Activated gamma-delta T cell (primary cell): ENCODE measurements at regions not wholly inside any gene's neighbourhood (a gene's known extent, or its start where the extent isn't known, plus 50 kb on each side); places are given as distances from the start of the nearest gene placed in this dataset.
"Not testable (repeated sequence)": the region's sequence is repeated elsewhere in the genome, so short reads cannot be mapped to it uniquely, and the experiment has no call there.

Experiments used
- DNase-seq: peaks from one replicate; lab custom pipeline; 2025; lab: John Stamatoyannopoulos, UW

DNA sequence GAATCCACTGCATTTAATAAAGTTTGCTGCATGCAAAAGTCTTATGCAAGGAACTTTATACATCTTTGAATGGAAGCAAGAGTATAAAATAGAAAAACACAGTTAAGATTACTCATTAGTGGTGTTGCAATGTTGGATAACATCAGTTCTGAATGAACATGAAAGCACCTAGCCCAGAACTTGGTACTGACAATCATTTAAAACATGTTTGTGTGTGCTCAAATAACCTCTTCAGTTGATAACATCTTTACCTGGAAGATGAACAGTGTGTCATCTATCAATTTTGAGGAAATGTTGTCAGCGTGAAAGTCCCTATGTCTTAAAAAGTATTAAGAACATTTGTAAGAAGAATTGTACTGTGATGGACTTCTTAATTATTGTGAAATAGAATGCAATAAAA, 370.4 kb upstream of the GRAMD2B start:
- DNase-seq: no peak

DNA sequence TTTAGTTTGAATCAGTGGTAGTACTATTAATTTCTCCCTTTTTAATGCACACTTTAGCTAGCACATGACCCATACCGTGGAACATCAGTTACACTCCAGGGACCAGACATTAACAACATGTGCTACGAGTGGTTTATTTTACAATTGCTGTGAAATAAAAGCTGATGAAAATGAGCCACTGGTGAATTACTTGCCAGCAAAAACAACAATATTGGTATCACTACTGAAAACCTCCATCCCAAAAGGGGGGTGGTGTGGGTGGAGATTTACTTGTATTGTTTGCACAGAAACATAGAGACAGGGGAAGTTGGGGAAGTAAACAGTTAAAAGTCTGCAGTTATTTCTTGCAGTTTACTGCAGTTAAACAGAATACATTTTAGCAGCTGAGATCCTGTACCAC, 369.6 kb upstream of the GRAMD2B start:
- DNase-seq: no peak

DNA sequence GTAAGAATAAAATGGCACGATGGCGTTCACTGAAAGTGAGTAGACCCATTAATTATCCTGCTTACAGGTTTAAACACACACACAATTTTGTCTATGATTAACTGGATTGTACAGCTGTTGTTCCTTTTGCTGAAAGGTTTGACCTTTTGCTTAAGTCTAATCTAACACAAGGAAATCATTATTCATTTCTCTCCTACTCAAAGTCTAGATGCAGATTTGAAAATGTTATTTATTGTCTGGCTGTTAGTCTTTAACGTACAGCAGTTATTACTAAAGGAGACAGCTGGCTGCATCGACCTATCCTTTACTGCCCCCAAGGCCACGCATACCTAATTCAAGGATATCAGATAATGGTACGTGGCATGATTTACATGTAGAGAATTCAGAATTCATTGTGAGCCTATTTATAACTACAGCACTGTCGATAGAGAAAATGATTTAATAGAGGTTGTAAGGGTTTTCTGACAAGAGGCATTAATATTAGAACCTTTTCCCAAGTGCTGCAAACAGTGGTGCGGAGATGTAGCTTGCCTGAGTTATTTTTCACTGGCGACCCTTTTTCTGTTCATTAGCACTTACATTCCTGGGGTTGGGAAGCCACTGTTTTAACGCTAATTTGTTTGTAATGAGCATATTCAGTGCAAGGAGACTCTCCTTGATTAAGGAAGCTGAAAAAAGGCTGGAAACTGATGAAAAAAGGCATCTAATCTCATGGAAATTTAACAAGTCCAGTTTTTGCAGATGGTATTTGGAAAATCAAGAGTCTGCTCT, 368.4 kb upstream of the GRAMD2B start:
- no peak for DNase-seq

DNA sequence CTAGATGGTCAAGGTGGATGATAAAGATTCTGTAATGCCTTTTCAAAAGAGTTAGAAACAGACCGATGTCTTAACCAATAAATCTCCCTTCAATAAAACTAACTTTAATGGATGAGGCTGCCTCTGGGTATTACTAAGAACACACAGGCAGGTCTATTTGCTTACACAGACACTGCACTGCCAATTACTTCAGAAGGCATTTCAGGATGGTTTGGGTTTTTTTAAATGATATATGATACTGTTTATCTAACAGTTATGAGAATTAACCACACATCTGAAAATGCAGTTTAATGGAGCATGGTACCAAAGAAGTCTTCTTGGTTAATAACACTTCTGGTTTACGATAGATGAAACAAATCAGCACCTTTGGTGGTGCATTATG, 367.9 kb upstream of the GRAMD2B start:
- DNase-seq: no peak

DNA sequence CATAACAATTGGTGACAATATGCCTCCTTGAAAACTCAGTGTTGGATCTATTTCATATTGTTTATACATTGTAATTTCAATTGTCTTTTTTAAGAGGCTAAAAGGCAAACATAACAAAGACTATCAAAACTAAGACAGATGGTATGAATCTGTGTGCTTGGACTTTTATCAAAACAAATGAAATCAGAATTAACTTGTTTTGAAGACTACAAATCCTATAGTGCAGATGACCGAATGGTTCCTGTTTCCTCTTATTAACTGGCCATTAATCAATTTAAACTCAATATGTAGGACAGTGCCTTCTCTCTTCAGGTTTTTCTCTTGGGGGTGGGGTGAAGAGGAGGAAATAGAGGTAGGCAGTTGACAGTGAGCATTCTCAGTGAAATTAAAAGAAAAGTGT, 366.9 kb upstream of the GRAMD2B start:
- no peak for DNase-seq

DNA sequence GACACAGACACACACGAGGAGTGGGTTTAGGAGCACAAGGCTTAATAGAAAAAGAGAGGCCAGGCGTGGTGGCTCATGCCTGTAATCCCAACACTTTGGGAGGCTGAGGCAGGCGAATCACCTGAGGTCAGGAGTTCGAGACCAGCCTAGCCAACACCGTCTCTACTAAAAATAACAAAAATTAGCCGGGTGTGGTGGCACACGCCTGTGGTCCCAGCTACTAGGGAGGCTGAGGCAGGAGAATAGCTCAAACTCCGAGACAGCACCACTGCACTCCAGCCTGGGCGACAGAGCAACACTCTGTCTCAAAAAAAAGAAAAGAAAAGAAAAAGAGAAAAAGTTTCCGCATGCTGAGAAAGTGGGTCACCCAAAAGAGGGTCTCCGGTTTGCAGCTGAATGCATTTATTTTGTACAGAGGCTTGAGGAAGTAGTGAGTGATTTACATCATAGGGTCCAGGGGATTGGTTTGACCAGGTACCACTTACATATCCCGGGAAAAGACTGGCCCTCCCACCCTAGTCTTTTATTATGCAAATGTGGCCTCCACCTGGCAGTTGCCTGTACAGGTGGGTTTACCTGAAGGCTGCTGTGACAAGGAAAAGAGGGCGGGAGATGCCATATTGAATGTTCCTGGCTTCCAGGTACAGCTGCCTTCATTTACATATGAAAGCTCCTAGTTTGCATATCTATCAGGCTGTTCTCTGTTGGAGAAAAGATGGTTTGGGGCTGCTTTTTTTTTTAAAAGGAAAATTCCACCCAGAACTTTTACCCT, 366.2 kb upstream of the GRAMD2B start:
- DNase-seq: no peak

DNA sequence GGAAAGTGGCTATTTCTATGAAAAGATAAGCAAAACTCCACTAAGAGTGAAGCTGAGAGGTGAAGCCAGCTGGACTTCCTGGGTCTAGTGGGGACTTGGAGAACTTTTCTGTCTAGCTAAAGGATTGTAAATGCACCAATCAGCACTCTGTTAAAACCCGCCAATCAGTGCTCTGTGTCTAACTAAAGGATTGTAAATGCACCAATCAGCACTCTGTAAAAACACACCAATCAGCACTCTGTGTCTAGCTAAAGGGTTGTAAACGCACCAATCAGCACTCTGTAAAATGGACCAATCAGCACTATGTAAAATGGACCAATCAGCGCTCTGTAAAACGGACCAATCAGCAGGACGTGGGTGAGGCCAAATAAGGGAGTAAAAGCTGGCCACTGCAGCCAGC, 364.8 kb upstream of the GRAMD2B start:
- DNase-seq: not testable (repeated sequence)

DNA sequence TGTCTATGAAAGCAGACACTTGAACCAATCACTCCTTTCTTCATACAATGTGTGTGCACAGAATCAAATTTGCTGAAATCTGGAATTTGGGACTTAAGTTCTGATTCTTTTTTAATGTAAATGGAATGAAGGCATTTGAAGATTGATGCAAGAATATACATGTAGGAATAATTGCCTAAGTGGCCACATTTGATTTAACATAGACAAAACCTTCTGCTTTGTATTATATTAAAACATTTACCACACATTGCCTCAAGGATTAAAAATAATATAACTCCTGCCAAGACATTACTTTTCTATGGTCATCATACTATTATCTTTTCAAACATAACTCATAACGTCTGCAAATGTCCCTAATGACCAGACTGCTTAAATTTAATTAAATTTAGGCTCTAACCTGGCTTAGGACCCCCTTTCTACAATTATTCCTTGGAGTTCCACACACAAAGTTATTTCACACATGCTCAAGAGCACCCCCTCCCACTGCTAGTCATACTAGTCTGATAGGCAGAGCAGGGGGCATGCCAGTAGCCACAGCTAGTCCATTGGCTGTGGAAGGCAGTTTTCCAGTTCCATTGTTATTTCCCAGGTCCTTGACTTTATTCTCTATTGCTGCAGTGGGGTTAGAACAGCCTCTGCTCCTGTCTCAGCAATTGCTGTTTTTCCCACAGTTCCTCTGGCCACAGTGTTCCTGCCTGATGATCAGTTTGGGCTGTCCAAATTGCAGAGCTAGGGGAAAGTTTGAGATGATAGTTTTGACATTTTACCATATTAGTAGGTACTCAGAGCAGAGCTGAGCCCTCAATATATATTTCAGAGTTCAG, 360.6 kb upstream of the GRAMD2B start:
- DNase-seq: no peak

DNA sequence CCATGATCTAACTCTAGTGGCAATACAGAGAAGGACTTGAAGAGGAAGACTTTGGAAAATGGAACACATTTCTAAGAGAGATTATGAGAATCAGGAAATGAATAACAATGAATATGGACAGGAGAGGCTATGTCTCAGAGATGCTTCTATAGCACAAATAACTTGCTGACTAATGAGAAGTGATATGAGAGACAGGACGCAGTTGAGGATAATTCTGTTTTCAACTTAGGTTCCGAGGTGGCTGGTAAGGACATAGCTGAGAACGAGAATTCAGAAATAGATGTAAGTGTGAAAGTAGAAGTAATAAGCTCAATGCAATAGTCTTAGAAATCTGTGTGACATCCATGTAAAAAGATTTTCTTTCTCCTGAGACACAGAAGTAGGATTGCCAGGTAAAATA, 358.1 kb upstream of the GRAMD2B start:
- DNase-seq: no peak

DNA sequence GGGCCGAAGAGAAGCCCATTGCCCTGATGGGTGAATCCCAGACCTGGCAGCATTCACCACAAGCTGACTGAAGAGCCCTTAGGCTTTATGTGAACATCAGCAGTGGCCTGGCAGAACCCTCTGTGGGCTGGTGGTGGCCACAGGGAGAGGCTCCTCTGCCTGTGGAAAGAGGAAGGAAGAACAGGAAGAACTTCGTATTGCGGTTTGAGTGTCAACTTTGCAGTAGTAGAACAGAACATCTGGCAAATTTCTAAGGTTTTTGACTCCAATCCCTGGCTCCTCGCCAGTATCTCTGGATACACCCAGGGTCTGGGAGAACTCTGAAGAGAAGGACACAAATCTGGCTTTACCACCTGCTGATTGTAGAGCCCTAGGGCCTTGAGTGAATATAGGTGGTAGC, 356.4 kb upstream of the GRAMD2B start:
- no peak for DNase-seq

DNA sequence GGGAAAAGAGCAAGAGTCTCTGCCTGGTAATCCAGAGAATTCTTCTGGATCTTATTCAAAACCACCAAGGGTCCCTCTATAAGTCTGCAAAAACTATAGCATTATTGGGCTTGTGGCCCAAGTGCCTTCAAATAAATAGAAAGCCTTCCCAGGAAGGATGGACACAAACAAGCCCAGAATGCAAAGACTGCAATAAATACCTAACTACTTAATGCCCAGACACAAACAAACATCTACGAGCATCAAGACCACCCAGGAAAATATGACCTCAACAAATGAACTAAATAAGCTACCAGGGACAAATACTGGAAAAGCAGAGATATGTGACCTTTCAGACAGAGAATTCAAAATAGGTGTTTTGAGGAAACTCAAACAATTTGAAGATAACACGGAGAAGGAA, 355.8 kb upstream of the GRAMD2B start:
- no peak for DNase-seq

DNA sequence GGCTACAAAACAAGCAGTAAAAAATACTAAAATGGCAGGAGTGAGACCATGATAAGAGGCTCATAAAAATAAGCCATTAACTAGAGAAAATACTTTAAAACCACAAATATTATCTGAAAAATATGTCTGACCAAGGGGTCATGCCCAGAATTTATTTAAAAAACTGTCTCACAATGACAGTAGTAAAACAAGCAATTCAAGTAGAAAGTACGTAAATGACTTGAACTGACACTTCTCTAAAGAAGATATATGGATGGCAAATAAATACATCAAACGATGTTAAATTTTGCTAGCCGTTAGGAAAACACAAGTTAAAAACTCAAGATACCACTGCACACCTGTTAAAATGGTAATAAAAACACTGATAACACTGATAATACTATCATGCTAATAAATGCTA, 353.9 kb upstream of the GRAMD2B start:
- DNase-seq: no peak

DNA sequence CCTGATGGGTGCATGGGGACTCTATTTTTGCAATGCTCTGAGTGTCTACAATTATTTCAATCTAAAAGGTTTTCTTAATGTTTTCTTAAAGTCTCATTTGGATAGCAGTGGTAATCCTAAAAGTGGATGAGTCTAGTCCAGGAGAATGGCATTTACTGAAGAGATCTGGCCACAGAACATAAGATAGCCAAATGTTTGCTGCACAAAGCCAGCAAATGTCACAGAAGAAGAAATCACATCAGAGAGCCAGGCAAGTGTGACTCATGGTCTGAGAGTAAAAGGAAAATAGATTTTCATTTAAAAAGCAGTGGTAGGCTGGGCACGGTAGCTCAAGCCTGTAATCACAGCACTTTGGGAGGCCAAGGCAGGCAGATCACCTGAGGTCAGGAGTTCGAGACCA, 352.7 kb upstream of the GRAMD2B start:
- no peak for DNase-seq

DNA sequence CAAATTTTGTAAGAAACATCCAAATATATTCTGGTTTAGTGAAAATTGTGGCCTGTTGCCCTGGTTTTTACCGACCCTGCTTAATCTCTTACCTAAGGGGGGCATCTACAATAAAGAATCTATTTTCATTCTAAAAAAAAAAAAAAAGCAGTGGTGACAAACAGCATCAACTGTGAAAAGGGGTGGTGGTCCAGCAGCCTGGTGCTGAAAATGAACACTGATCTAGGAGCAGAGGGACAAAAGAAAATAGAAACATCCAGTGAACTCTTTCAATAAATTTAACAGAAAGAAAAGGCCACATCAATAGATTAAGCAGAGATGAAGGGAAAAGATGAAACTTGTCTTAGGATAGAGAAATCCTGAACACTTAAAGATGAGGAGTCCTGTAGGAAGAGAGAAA, 348.7 kb upstream of the GRAMD2B start:
- DNase-seq: no peak

DNA sequence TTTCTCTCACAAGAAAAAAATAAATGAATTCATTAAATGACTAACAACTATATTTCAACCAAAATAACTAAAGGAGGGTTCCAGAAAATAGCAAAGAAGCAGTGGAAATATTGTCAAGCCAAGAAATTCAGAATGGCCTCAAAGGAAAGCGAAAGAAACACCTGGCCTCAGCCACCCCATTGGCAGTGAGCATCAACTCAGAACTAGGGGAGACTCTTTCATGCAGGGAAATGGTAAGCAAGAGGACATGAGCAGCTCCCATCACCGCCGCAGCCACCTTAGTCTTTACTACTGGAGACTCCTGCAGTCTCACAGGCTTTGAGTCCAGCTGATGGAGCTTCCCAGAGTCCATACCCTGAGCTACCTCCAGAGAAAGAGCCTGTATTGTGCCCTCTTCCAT, 343.9 kb upstream of the GRAMD2B start:
- no peak for DNase-seq

DNA sequence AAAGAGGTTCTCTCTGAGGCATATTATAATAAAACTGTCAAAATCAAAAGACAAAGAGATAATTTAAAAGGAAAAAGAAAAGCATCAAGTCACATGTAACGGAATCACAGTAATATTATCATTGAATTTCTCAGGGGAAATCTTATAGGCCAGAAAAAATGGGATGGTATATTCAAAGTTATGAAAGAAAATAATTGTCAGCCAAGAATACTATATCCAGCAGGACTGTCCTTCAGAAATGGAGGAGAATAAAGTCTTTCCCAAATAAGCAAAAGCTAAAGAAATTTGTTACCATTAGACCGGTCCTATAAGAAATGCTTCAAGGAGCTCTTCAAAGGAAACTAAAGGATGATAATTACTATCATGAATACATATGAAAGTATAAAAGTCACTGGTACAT, 342.0 kb upstream of the GRAMD2B start:
- DNase-seq: no peak

DNA sequence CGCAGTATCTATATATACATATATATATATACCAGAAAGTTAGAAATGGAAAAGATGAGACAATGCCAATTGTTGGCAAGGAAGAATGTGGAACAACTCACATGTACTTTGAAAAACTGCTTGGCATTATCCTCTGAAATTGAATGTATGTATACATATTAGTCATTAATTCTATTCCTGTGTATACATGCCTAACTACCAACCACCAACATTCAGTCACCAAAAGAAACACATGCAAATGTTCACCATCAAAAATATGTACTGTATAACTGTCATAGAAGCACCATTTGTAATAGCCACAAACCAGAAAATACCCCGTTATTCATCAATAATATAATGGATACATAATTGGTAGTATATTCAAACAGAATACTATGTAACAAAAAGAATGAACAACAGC, 330.2 kb upstream of the GRAMD2B start:
- no peak for DNase-seq

DNA sequence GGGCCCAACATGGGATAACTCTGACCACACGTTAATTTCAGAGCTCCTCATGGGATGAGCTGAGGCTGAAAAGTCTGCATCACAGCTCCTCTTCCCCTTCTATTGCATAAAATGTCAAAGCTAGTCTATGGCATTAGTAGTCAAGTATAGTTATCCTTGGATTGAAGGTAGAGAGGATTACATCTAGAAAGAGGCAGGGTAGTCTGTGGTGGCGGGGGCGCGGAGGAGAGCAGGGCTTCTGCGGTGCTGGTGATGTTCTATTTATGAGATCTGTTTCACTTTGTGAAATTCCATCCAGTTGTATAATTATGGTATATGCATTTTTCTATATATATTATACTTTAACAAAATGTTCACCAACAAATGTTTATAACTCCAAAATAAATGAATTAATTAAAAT, 329.5 kb upstream of the GRAMD2B start:
- DNase-seq: no peak

DNA sequence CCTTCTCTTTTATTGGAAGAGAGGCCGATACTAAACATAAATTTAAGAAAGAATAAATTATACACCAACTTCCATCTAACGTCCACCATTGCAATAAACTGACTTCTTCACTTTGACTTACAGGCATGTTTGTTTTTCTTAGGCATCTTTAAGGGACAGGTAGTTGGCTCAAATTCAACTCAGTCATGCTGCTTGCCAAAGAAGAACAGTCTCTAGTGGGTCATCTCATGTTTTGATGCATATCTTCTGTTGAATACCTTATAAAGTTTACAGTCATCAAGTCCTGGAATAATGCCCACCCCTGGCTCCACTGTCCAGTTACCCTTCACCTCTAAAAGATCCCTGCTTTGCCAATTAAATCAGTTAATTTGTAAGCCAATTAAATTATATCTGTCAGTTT, 328.2 kb upstream of the GRAMD2B start:
- DNase-seq: no peak

DNA sequence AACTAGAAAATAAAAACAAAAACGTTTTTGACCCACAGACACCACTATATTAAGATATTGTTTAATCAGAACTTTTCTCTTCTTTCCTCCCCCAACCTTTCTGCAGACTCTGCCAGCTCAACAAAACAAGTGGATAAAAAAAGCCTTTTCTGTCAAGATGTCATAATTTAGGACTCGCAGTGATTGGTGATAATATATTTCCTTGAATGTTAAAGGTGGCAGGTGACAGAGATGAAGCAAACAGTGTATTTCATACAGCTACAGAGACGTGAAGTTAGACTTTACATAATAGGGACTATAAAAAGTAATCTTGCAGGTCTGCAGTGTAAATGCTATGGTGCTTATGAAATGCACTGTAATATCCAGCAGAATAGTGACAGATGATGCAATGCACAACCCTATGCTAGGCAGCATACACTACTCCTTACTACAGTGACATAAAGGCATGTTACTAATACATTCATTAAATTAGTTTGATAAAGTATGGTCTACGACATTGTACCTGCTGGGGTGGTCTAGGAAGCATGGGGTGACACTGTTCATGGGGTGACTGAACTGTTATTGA, 326.7 kb upstream of the GRAMD2B start:
- DNase-seq: no peak

DNA sequence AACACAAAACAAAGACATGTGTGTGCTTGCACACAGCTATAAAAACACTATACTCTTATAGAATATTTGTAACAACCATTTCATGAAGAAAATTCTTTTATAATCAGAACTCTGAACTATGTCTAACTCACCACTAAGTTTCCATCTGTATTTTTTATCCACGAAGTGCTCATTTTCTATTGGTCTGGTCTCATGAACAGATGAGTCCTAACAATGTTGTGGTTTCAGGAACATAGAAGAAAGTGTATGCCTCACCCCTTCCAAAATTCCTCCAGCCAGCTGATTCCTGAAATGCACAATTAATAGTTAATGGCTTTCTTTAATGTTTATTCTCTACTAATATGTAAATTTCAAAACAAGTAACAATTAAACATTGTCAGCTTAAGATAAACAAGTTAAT, 325.3 kb upstream of the GRAMD2B start:
- DNase-seq: no peak

DNA sequence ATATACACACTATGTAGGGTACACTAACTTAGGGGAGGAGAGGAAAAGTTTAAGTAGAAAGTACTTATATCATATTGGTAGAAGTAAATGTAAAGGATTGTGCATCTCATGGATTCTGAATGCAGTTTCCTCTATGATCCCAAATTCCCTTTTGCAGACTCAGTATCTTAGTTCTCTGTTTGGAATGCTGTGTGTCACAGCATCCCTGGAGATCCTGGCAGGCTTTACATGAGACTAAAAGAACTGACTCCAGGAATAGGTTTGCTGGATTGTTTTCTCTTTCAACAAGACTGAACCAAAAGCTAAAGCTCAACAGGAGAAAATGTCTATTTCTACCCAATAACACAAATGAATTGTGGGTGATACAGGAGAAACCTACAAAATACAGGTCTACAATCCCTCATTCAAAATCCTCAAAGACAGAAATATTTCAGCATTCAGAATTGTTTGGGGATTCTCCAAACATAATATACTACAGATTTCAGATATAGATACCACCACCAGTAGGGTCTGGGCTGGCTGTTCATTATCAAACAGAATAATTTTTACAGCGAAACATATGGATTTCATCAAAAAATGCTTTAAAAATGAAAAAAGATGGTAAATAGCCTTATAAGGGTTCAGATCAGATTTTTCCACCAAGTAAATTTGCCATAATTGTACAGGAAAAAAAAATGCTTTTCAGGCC, 324.7 kb upstream of the GRAMD2B start:
- DNase-seq: no peak
